WI38 (cell line): ENCODE measurements at regions not wholly inside any gene's neighbourhood (a gene's known extent, or its start where the extent isn't known, plus 50 kb on each side); places are given as distances from the start of the nearest gene placed in this dataset.
"Not testable (repeated sequence)": the region's sequence is repeated elsewhere in the genome, so short reads cannot be mapped to it uniquely, and the experiment has no call there.

Experiments used
- H3K4me3 ChIP-seq: 2 replicates; pipeline ENCODE4 v1.5.1; 2011; ENCODE audit warnings: low read depth, mild to moderate bottlenecking, control low read depth, low read length
- TF ChIP-seq, protein P1 (sequence below): IDR thresholded peaks from 2 replicates; pipeline ENCODE4 v1.5.1; 2012; ENCODE audit warnings: low read depth, mild to moderate bottlenecking, control low read depth, low read length

DNA sequence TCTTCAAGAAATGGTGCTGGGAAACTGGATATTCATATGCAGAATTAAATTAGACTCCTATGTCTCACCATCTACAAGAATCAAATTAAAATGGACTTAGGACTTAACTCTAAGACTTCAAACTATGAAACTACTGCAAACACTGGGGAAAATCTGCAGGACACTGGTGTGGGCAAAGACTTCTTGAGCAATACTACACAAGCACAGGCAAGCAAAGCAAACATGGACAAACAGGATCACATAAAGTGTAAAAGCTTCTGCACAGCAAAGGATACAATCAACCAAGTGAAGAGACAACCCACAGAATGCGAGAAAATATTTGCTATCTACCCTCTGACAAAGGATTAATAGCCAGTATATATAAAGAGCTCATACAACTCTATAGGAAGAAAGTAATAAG lies 1161.1 kb upstream of the CITED2 start:
- TF ChIP-seq, protein P1, sequence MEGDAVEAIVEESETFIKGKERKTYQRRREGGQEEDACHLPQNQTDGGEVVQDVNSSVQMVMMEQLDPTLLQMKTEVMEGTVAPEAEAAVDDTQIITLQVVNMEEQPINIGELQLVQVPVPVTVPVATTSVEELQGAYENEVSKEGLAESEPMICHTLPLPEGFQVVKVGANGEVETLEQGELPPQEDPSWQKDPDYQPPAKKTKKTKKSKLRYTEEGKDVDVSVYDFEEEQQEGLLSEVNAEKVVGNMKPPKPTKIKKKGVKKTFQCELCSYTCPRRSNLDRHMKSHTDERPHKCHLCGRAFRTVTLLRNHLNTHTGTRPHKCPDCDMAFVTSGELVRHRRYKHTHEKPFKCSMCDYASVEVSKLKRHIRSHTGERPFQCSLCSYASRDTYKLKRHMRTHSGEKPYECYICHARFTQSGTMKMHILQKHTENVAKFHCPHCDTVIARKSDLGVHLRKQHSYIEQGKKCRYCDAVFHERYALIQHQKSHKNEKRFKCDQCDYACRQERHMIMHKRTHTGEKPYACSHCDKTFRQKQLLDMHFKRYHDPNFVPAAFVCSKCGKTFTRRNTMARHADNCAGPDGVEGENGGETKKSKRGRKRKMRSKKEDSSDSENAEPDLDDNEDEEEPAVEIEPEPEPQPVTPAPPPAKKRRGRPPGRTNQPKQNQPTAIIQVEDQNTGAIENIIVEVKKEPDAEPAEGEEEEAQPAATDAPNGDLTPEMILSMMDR = no peak
- no peak overlapping the region for H3K4me3 ChIP-seq

DNA sequence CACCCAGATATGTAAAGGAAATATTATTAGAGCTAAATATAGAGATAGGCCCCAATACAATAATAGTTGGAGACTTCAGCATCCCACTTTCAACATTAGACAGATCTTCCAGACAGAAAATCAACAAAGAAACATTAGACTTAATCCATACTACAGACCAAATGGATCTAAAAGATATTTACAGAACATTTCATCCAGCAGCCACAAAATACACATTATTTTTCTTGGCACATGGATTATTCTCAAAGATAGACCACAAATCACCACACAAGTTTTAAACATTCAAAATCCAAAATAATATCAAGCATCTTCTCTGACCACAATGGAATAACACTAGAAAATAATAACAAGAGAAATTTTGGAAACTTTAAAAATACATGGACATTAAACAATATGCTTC lies 1159.1 kb upstream of the CITED2 start:
- TF ChIP-seq, protein P1 = no peak
- H3K4me3 ChIP-seq = no peak overlapping the region

DNA sequence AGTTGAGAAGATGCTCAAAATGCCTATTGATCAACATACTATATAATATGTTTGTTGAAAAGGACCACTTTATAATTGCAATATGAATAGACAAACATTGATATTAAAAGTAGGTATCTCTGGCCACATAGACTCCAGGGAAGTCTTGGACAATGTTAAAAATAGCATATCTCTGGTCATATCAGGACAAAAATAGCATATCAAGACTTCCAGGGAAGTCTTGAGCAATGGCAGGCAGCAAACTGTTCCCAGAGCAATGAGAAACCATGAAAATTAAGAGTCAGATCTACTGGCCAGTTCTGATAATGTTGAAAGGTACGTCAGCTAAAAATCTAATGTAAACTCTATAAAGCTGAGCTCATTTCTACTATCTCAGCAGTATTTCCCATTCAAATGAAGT lies 1130.3 kb upstream of the CITED2 start:
- H3K4me3 ChIP-seq = no peak overlapping the region
- TF ChIP-seq, protein P1 = no peak

DNA sequence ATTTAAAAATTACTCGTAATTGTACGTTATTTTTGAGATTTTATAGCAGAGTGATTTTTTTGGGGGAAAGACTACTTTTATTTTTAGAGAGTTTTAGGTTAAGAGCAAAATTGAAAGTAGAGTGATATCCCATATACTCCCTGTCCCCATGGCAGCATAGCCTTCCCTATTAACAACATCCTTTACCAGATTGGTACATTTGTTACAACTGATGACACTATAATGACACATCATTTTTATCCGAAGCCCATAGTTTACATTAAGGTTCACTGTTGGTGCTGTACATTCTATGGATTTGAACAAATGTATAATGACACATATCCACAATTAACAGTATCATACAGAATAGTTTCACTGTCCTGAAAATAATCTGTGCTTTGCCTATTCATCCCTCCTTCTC lies 1126.4 kb upstream of the CITED2 start:
- H3K4me3 ChIP-seq = no peak overlapping the region
- TF ChIP-seq, protein P1 = no peak

DNA sequence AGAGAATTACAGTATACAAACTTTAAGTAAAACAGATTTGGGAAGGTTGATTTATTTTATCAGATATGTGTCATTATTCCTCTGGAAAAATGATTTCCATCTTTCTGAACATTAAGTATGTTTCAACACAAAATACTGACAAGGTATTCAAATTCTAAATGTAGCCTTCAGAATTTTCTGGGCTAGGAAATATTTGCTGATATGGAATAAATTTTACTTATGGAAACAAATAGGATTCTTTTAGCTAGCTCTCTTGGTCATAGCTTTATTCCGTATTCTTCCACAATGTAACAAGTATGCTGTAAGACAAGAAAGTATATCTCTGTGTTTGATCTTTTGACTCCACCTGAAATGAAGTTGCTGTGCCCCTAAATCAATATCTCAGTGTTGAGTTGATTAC lies 1125.2 kb upstream of the CITED2 start:
- TF ChIP-seq, protein P1 = no peak
- H3K4me3 ChIP-seq = no peak overlapping the region

DNA sequence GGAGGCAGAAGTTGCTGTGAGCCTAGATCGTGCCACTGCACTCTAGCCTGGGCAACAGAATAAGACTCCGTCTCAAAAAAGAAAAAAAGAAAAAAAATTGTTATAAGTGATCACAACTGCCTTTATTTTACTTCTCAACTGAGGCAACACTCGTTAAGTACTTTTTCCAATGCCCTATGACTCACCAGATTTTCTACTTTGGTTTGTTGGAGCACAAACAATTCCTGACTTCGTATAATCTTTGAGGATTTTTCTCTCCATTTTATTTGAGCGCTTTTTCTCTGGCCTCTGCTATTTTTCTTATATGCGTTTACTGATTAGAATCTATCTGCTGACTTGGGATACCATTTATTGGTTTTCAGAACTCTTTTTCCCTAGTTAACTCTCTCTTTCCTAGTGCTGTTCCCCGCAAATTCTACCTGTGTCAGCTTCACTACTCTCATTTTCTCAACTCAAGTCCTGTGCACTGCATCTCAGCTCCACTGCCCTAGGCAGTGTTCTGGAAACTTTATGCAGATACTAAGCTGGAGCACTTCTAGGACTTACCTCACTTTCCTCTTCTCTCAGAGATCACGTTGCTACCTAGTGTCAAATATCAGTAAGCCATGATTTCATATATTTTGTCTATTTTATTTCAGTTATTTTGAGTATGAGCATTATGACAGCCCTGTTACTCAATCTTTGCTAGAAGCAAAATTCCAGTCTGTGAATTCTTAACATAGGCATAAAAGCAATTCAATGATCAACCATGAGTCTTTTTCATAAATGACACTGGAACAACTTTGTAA lies 1120.1 kb upstream of the CITED2 start:
- no peak overlapping the region for H3K4me3 ChIP-seq
- TF ChIP-seq, protein P1 = no peak

DNA sequence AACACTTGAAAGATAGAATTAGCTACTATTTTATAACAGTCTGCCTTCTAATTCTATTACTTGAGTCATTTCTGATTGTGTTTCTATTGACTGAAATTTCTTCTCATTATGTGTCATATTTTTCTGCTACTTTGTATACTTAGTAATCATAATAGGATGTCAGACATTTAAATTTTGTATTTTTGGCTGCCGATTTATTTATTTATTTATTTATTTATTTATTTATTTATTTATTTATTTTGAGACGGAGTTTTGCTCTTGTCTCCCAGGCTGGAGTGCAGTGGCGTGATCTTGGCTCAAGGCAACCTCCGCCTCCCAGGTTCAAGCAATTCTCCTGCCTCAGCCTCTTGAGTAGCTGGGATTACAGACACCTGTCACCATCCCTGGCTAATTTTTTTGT lies 1119.0 kb upstream of the CITED2 start:
- not testable (repeated sequence) for H3K4me3 ChIP-seq

DNA sequence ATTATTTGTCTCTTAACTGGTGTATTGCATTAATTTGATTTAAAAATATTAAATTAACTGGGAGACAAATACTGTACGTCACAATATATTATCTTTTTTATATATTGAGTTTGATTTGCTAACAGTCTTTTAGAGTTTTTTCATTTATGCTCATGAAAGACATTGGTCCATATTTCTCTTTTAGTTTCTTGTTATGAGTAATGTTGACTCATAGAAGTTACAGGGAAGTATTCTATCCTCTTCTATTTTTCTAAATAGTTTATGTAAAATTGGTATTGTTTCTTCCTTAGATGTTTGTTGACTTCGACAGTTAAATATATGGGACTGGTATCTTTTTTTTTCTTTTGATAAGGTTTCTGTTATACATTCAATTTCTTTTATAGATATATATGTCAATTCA lies 1115.6 kb upstream of the CITED2 start:
- no peak overlapping the region for H3K4me3 ChIP-seq
- TF ChIP-seq, protein P1 = no peak
